ENCODE measurements at regions not wholly inside any gene's neighbourhood (a gene's known extent, or its start where the extent isn't known, plus 50 kb on each side); places are given as distances from the start of the nearest gene placed in this dataset.

- no peaks in the 10 kb centered on the region for H3K9me2 ChIP-seq (ENCODE audit: insufficient read depth)
- H3K4me2 ChIP-seq = no peak overlapping the region
- H3F3A ChIP-seq (replicated peaks; ENCODE audit: low read depth) = no peaks in the 10 kb centered on the region
- H3K27me3 ChIP-seq (ENCODE audit: insufficient read depth) = no peaks in the 10 kb centered on the region
- Mint-ChIP-seq H3K27ac (no peak overlapping the region), H3K4me3 (no peak overlapping the region), H3K4me1 (peaks cover 6% of the 10 kb centered on the region; the same call in 2 of the 3 replicates), H3K9me3 (no peaks in the 10 kb centered on the region), H3K27me3 (ENCODE audit: insufficient read depth, low read depth, poor library complexity) (peaks cover 3% of the 10 kb centered on the region), H3K36me3 (ENCODE audit: low read depth) (no peaks in the 10 kb centered on the region)
- no peak for DNase-seq (ENCODE audit: low spot score)
- no peak overlapping the region for H3K27ac ChIP-seq (ENCODE audit: low read depth)
- ATAC-seq = no peak
- TF ChIP-seq CTCF (conservative IDR thresholded peaks at IDR 0.05; ENCODE audit: low read depth in 2 of 2) (no peak), EZH2phosphoT487 (IDR thresholded peaks at IDR 0.05; ENCODE audit: unreplicated experiment) (no peak), ZNF114 (CRISPR knock-in tag; IDR thresholded peaks at IDR 0.05) (no peak), ETS1 (IDR thresholded peaks at IDR 0.05) (no peak), NANOG (IDR thresholded peaks at IDR 0.05; ENCODE audit: borderline replicate concordance) (no peak), REST (IDR thresholded peaks at IDR 0.05; ENCODE audit: unreplicated experiment) (no peak), CREB1 (CRISPR knock-in tag; IDR thresholded peaks at IDR 0.05; ENCODE audit: low read depth) (no peak)
- H3K79me2 ChIP-seq (replicated peaks; ENCODE audit: insufficient read depth) = no peaks in the 10 kb centered on the region
- no peak overlapping the region for H2AFZ ChIP-seq
- H3K4me1 ChIP-seq (ENCODE audit: insufficient read depth) = no peaks in the 10 kb centered on the region
- no peak overlapping the region for H3K4me3 ChIP-seq
- no peaks in the 10 kb centered on the region for H4K20me1 ChIP-seq (replicated peaks; ENCODE audit: insufficient read depth)
- no peaks in the 10 kb centered on the region for H3K36me3 ChIP-seq (ENCODE audit: insufficient read depth)
Measured at GRCh38 chr2:39949131-39949530, 170.1 kb upstream of the THUMPD2 start.

GRCh38 chr2:39948016-39948719 lies 169.1 kb upstream of the THUMPD2 start:
- H3K9me3 Mint-ChIP-seq = no peaks in the 10 kb centered on the region
- peaks cover 6% of the 10 kb centered on the region; the same call in 2 of the 3 replicates for H3K4me1 Mint-ChIP-seq
- H2AFZ ChIP-seq = no peak overlapping the region
- no peak for TF ChIP-seq REST (IDR thresholded peaks at IDR 0.05; ENCODE audit: unreplicated experiment)
- no peak for TF ChIP-seq CREB1 (CRISPR knock-in tag; IDR thresholded peaks at IDR 0.05; ENCODE audit: low read depth)
- TF ChIP-seq POLR2AphosphoS5 (IDR thresholded peaks at IDR 0.05; ENCODE audit: low read depth) = no peak
- no peak for TF ChIP-seq ZNF114 (CRISPR knock-in tag; IDR thresholded peaks at IDR 0.05)
- TF ChIP-seq JUNB (IDR thresholded peaks at IDR 0.05; ENCODE audit: unreplicated experiment) = no peak
- TF ChIP-seq NANOG (IDR thresholded peaks at IDR 0.05; ENCODE audit: borderline replicate concordance) = no peak
- no peak for TF ChIP-seq STAT1 (IDR thresholded peaks at IDR 0.05; ENCODE audit: unreplicated experiment)
- TF ChIP-seq EZH2phosphoT487 (IDR thresholded peaks at IDR 0.05; ENCODE audit: unreplicated experiment) = no peak

More at GRCh38 chr2:39948016-39948719, 169.1 kb upstream of the THUMPD2 start:
- no peaks in the 10 kb centered on the region for H3K36me3 ChIP-seq (ENCODE audit: insufficient read depth)
- H3K4me3 Mint-ChIP-seq = no peak overlapping the region
- H3K36me3 Mint-ChIP-seq (ENCODE audit: low read depth) = no peaks in the 10 kb centered on the region
- H3K79me2 ChIP-seq (replicated peaks; ENCODE audit: insufficient read depth) = no peaks in the 10 kb centered on the region
- H3K27me3 Mint-ChIP-seq (ENCODE audit: insufficient read depth, low read depth, poor library complexity) = peaks cover 3% of the 10 kb centered on the region
- DNase-seq (ENCODE audit: low spot score) = no peak
- H3K27ac ChIP-seq (ENCODE audit: low read depth) = no peak overlapping the region
- no peaks in the 10 kb centered on the region for H4K20me1 ChIP-seq (replicated peaks; ENCODE audit: insufficient read depth)
- no peaks in the 10 kb centered on the region for H3F3A ChIP-seq (replicated peaks; ENCODE audit: low read depth)
- H3K27me3 ChIP-seq (ENCODE audit: insufficient read depth) = no peaks in the 10 kb centered on the region
- H3K4me2 ChIP-seq = no peak overlapping the region
- no peaks in the 10 kb centered on the region for H3K4me1 ChIP-seq (ENCODE audit: insufficient read depth)
- no peak for ATAC-seq
- no peak overlapping the region for H3K27ac Mint-ChIP-seq
- H3K9me2 ChIP-seq (ENCODE audit: insufficient read depth) = 0 out of 2 replicates have a peak, but pooled peaks cover 3% of the 10 kb centered on the region
- H3K4me3 ChIP-seq = no peak overlapping the region

Measured in GM23338 (cell line).